ENCODE measurements at regions not wholly inside any gene's neighbourhood (a gene's known extent, or its start where the extent isn't known, plus 50 kb on each side); places are given as distances from the start of the nearest gene placed in this dataset.

- TF ChIP-seq, protein P1, sequence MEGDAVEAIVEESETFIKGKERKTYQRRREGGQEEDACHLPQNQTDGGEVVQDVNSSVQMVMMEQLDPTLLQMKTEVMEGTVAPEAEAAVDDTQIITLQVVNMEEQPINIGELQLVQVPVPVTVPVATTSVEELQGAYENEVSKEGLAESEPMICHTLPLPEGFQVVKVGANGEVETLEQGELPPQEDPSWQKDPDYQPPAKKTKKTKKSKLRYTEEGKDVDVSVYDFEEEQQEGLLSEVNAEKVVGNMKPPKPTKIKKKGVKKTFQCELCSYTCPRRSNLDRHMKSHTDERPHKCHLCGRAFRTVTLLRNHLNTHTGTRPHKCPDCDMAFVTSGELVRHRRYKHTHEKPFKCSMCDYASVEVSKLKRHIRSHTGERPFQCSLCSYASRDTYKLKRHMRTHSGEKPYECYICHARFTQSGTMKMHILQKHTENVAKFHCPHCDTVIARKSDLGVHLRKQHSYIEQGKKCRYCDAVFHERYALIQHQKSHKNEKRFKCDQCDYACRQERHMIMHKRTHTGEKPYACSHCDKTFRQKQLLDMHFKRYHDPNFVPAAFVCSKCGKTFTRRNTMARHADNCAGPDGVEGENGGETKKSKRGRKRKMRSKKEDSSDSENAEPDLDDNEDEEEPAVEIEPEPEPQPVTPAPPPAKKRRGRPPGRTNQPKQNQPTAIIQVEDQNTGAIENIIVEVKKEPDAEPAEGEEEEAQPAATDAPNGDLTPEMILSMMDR (IDR thresholded peaks at IDR 0.05), result no peak
- ChIA-PET POLR2A (no interaction called here), CTCF (no interaction called here)
- Mint-ChIP-seq H3K9me3 (no peaks in the 10 kb centered on the region), H3K4me1 (ENCODE audit: low read depth) (no peaks in the 10 kb centered on the region), H3K4me3 (no peak overlapping the region), H3K27ac (no peak overlapping the region), H3K36me3 (ENCODE audit: low read depth) (no peaks in the 10 kb centered on the region), H3K27me3 (peaks cover 1% of the 10 kb centered on the region)
- DNase-seq (no peak), ATAC-seq (no peak)
- intact Hi-C loops (cut with micrococcal nuclease), result no loop called here
Measured at GRCh38 chr5:61823781-61824180, 482.2 kb upstream of the KIF2A start.

DNA sequence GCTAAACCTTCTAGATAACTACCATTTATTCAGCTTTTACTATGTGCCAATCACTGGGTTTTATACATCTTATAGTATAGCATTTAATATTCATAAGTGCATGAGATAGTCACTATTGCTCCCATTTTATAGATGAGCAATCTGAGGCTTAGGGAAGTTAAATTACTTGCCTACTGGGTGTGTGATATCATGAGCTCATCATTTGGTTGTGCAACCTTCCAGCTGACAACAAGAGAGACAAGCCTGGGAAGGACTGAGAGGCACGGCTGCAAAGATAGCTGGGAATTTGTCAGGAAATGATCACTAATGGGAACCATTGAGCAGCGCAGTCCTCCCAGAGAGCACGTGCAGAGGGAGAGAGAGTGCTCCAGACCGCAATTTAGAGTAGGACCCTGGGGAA lies 481.6 kb upstream of the KIF2A start:
- TF ChIP-seq, protein P1 (IDR thresholded peaks at IDR 0.05), result no peak
- Mint-ChIP-seq H3K36me3 (ENCODE audit: low read depth) (no peaks in the 10 kb centered on the region), H3K4me3 (no peak overlapping the region), H3K27me3 (peaks cover 1% of the 10 kb centered on the region), H3K9me3 (no peaks in the 10 kb centered on the region), H3K4me1 (ENCODE audit: low read depth) (no peaks in the 10 kb centered on the region), H3K27ac (no peak overlapping the region)
- ChIA-PET POLR2A (no interaction called here), CTCF (no interaction called here)
- no peak for DNase-seq
- ATAC-seq, result no peak
- intact Hi-C loops (cut with micrococcal nuclease), result no loop called here

DNA sequence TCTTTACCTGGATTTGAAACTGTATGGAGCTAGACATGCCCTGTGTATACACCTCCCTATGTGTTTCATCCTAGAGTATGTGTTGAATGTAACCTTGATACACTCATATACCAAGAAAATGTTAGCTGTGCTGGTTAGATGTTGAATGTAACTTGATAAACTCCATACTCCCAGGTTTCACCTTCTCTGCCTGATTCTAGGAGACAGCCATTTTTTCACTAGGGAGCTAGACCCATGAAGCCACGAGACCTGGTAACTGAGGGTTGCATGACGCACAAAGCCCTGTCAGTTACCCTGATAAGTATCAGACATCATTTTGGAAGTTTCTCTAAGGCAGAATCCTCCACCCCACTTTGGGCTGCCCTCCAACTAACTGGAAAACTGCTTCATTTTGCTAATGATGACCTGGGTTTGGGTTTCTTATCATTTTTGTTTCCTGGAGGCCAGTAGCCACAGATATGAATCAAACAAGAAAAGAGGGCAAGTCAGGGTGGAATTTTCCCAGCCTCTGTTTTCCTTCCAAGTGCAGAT lies 478.5 kb upstream of the KIF2A start:
- H3K27ac Mint-ChIP-seq, result no peak overlapping the region
- H3K4me3 Mint-ChIP-seq, result no peak overlapping the region
- H3K9me3 Mint-ChIP-seq, result no peaks in the 10 kb centered on the region
- intact Hi-C loops (cut with micrococcal nuclease), result no loop called here
- H3K27me3 Mint-ChIP-seq, result no peaks in the 10 kb centered on the region
- H3K4me1 Mint-ChIP-seq (ENCODE audit: low read depth), result no peaks in the 10 kb centered on the region
- ChIA-PET CTCF (no interaction called here), POLR2A (interaction anchor here (0.6 kb wide), 1 partner anchor 19 kb away, joined by 3 read pairs; no protein-coding TSS in a partner anchor)
- TF ChIP-seq, protein P1 (IDR thresholded peaks at IDR 0.05), result no peak
- DNase-seq (no peak), ATAC-seq (no peak)
- H3K36me3 Mint-ChIP-seq (ENCODE audit: low read depth), result no peaks in the 10 kb centered on the region

- no peaks in the 10 kb centered on the region for H3K27me3 Mint-ChIP-seq
- H3K36me3 Mint-ChIP-seq (ENCODE audit: low read depth), result no peaks in the 10 kb centered on the region
- H3K4me3 Mint-ChIP-seq, result no peak overlapping the region
- CTCF ChIA-PET, result no interaction called here
- intact Hi-C loops (cut with micrococcal nuclease), result no loop called here
- no peak for ATAC-seq
- H3K27ac Mint-ChIP-seq, result no peak overlapping the region
- H3K4me1 Mint-ChIP-seq (ENCODE audit: low read depth), result no peaks in the 10 kb centered on the region
- TF ChIP-seq, protein P1 (IDR thresholded peaks at IDR 0.05), result no peak
- no peaks in the 10 kb centered on the region for H3K9me3 Mint-ChIP-seq
- POLR2A ChIA-PET, result no interaction called here
- DNase-seq, result no peak
Measured at GRCh38 chr5:61828856-61829255, 477.1 kb upstream of the KIF2A start.

GRCh38 chr5:61831736-61832135 lies 474.3 kb upstream of the KIF2A start:
- Mint-ChIP-seq H3K27ac (no peak overlapping the region), H3K4me3 (no peak overlapping the region), H3K9me3 (no peaks in the 10 kb centered on the region), H3K27me3 (no peaks in the 10 kb centered on the region), H3K36me3 (ENCODE audit: low read depth) (no peaks in the 10 kb centered on the region), H3K4me1 (ENCODE audit: low read depth) (no peaks in the 10 kb centered on the region)
- CTCF ChIA-PET, result no interaction called here
- ATAC-seq, result no peak
- POLR2A ChIA-PET, result no interaction called here
- intact Hi-C loops (cut with micrococcal nuclease), result no loop called here
- TF ChIP-seq, protein P1 (IDR thresholded peaks at IDR 0.05), result no peak
- no peak for DNase-seq

Measured in activated CD8-positive, alpha-beta T cell treated with anti-CD3 and anti-CD28 coated beads for 36 hours (primary cell).